OCI-LY7 (cell line): ENCODE measurements at regions not wholly inside any gene's neighbourhood (a gene's known extent, or its start where the extent isn't known, plus 50 kb on each side); places are given as distances from the start of the nearest gene placed in this dataset.

ENCODE experiments used
- BruUV-seq: library from RNA; stranded (reverse); fragments of 400-500 nt; replicated peaks from 2 replicates; lab custom pipeline; 2021; lab: Mats Ljungman, UMichigan
- CTCF ChIA-PET: fragments of 300-600 bp; sonication (Branson Sonifier 250); formaldehyde crosslinking; loops from one replicate; lab custom pipeline; 2022; ENCODE audit warnings: antibody characterized with exemption; ENCODE audit not compliant: unreplicated experiment; lab: Charles Lee
- POLR2A ChIA-PET: fragments of 300-600 bp; sonication (Branson Sonifier 250); formaldehyde crosslinking; loops from one replicate; lab custom pipeline; 2022; ENCODE audit warnings: antibody characterized with exemption; lab: Charles Lee
- DNase-seq: peaks from one replicate; pipeline ENCODE4 v3.0.0-alpha.2; 2015; ENCODE audit warnings: low spot score
- H2AFZ ChIP-seq: fragments of 200-600 bp; sonication (generic), shearing (Covaris generic); 2 replicates; pipeline ENCODE4 v1.6.1; 2014; ENCODE audit warnings: mild to moderate bottlenecking, antibody characterized with exemption, low read length, moderate library complexity
- H3K27ac ChIP-seq: fragments of 200-600 bp; sonication (generic); 2 replicates; pipeline ENCODE4 v1.5.1; 2014; ENCODE audit warnings: mixed run types, low read depth, mild to moderate bottlenecking, moderate library complexity, low read length, inconsistent platforms; ENCODE audit not compliant: poor library complexity, severe bottlenecking
- H3K36me3 ChIP-seq: fragments of 200-600 bp; sonication (generic); 2 replicates; pipeline ENCODE4 v1.6.1; 2014; ENCODE audit warnings: mild to moderate bottlenecking, antibody characterized with exemption, low read length, moderate library complexity, mixed read lengths; ENCODE audit not compliant: insufficient read depth
- H3K4me1 ChIP-seq: fragments of 200-600 bp; sonication (generic); 2 replicates; pipeline ENCODE4 v1.5.1; 2014; ENCODE audit warnings: mild to moderate bottlenecking, low read length; ENCODE audit not compliant: insufficient read depth, poor library complexity, severe bottlenecking
- H3K4me2 ChIP-seq: fragments of 200-600 bp; sonication (generic); 2 replicates; pipeline ENCODE4 v1.6.1; 2014; ENCODE audit warnings: mild to moderate bottlenecking, low read length
- H3K4me3 ChIP-seq: fragments of 200-600 bp; sonication (generic); 2 replicates; pipeline ENCODE4 v1.5.1; 2014; ENCODE audit warnings: mild to moderate bottlenecking, low read depth, low read length; ENCODE audit not compliant: poor library complexity, severe bottlenecking
- H3K79me2 ChIP-seq: fragments of 200-600 bp; sonication (generic); 2 replicates; pipeline ENCODE4 v1.6.1; 2016; ENCODE audit warnings: low read depth, mild to moderate bottlenecking, low read length, moderate library complexity, mixed read lengths; ENCODE audit not compliant: insufficient read depth
- H3K9me2 ChIP-seq: fragments of 200-600 bp; sonication (generic); 2 replicates; pipeline ENCODE4 v1.6.1; 2016; ENCODE audit warnings: mild to moderate bottlenecking, low read length, mixed read lengths; ENCODE audit not compliant: insufficient read depth
- H3K9me3 ChIP-seq: fragments of 200-600 bp; sonication (generic); 2 replicates; pipeline ENCODE4 v1.6.1; 2014; ENCODE audit warnings: mild to moderate bottlenecking, mixed run types, low read length, mixed read lengths
- H4K20me1 ChIP-seq: fragments of 200-600 bp; sonication (generic); 2 replicates; pipeline ENCODE4 v1.6.1; 2014; ENCODE audit warnings: mild to moderate bottlenecking, antibody characterized with exemption, low read length, moderate library complexity, mixed read lengths; ENCODE audit not compliant: insufficient read depth
- CTCF ChIP-seq: fragments of 200-600 bp; sonication (generic); conservative IDR thresholded peaks from 2 replicates; pipeline ENCODE4 v1.5.1; 2014; ENCODE audit warnings: mild to moderate bottlenecking, antibody characterized with exemption, low read length, moderate library complexity, mixed read lengths
- EZH2phosphoT487 ChIP-seq: fragments of 200-600 bp; sonication (generic); IDR thresholded peaks from 2 replicates; pipeline ENCODE4 v1.6.1; 2018; ENCODE audit warnings: low read depth, borderline replicate concordance, mild to moderate bottlenecking, mixed run types, antibody characterized with exemption, low read length, moderate library complexity, mixed read lengths
- intact Hi-C: fragments of 100-400 bp; cut with micrococcal nuclease; formaldehyde crosslinking; loops from one replicate; pipeline ENCODE4 v1.10.0; 2022; ENCODE audit not compliant: unreplicated experiment

- Histone ChIP-seq H3K9me3 (no peaks in the 10 kb centered on the region), H3K36me3 (no peaks in the 10 kb centered on the region), H3K4me2 (no peak overlapping the region), H3K4me3 (no peak overlapping the region), H3K9me2 (no peaks in the 10 kb centered on the region), H3K27ac (no peak overlapping the region), H3K79me2 (no peaks in the 10 kb centered on the region), H2AFZ (no peak overlapping the region), H3K4me1 (no peaks in the 10 kb centered on the region), H4K20me1 (no peaks in the 10 kb centered on the region)
- TF ChIP-seq EZH2phosphoT487 (no peak), CTCF (no peak)
- no TSS peak for BruUV-seq
- ChIA-PET CTCF (no interaction called here), POLR2A (no interaction called here)
- intact Hi-C loops: no loop called here
- no peak for DNase-seq
Measured at GRCh38 chr1:219741011-219741970, 128.4 kb upstream of the ZC3H11B start.

- Histone ChIP-seq H3K9me2 (no peaks in the 10 kb centered on the region), H3K27ac (no peak overlapping the region), H3K9me3 (no peaks in the 10 kb centered on the region), H3K4me2 (no peak overlapping the region), H2AFZ (no peak overlapping the region), H4K20me1 (no peaks in the 10 kb centered on the region), H3K79me2 (no peaks in the 10 kb centered on the region), H3K4me1 (no peaks in the 10 kb centered on the region), H3K4me3 (no peak overlapping the region), H3K36me3 (no peaks in the 10 kb centered on the region)
- CTCF ChIA-PET: no interaction called here
- intact Hi-C loops: no loop called here
- no peak for DNase-seq
- no TSS peak for BruUV-seq
- TF ChIP-seq CTCF (no peak), EZH2phosphoT487 (no peak)
- POLR2A ChIA-PET: interaction anchor here (0.6 to 0.7 kb wide), 2 partner anchors 9 to 372 kb away, joined by 4 read pairs; no protein-coding TSS in a partner anchor
Measured at GRCh38 chr1:219733511-219734174, 120.7 kb upstream of the ZC3H11B start.
